MV-4-11 (cell line): ENCODE measurements at regions not wholly inside any gene's neighbourhood (a gene's known extent, or its start where the extent isn't known, plus 50 kb on each side); places are given as distances from the start of the nearest gene placed in this dataset.
"Not testable (repeated sequence)": the region's sequence is repeated elsewhere in the genome, so short reads cannot be mapped to it uniquely, and the experiment has no call there.

Experiments
- DNase-seq: peaks from one replicate; lab custom pipeline; 2025; lab: John Stamatoyannopoulos, UW

- no peak for DNase-seq
Observed at GRCh38 chr10:45118929-45119328, 118.2 kb downstream of the ZNF22 start.

GRCh38 chr10:45122180-45122860 is 121.6 kb downstream of the ZNF22 start:
- not testable (repeated sequence) for DNase-seq

- DNase-seq: no peak
Observed at GRCh38 chr10:45135443-45136198, 134.9 kb downstream of the ZNF22 start.

- no peak for DNase-seq
Observed at GRCh38 chr10:45136256-45136655, 135.5 kb downstream of the ZNF22 start.

- no peak for DNase-seq
Observed at GRCh38 chr10:45144326-45145070, 143.8 kb downstream of the ZNF22 start.

- not testable (repeated sequence) for DNase-seq
Observed at GRCh38 chr10:45145143-45145542, 144.4 kb downstream of the ZNF22 start.

GRCh38 chr10:45147000-45147399 is 146.3 kb downstream of the ZNF22 start:
- DNase-seq: no peak

GRCh38 chr10:45150997-45151396 is 150.3 kb downstream of the ZNF22 start:
- no peak for DNase-seq

GRCh38 chr10:45151467-45152214 is 150.9 kb downstream of the ZNF22 start:
- no peak for DNase-seq

GRCh38 chr10:45152726-45153125 is 152.0 kb downstream of the ZNF22 start:
- no peak for DNase-seq

GRCh38 chr10:45154502-45154901 is 153.8 kb downstream of the ZNF22 start:
- no peak for DNase-seq

- DNase-seq: no peak
Observed at GRCh38 chr10:45155784-45156183, 155.1 kb downstream of the ZNF22 start.

- DNase-seq: no peak
Observed at GRCh38 chr10:45160271-45160670, 155.1 kb downstream of the OR13A1 start.

- no peak for DNase-seq
Observed at GRCh38 chr10:45163315-45163975, 152.0 kb downstream of the OR13A1 start.

- not testable (repeated sequence) for DNase-seq
Observed at GRCh38 chr10:45175520-45176118, 139.8 kb downstream of the OR13A1 start.

GRCh38 chr10:45179691-45180090 is 135.7 kb downstream of the OR13A1 start:
- no peak for DNase-seq

- DNase-seq: no peak
Observed at GRCh38 chr10:45180507-45180906, 134.9 kb downstream of the OR13A1 start.

GRCh38 chr10:45180946-45181875 is 134.2 kb downstream of the OR13A1 start:
- no peak for DNase-seq

GRCh38 chr10:45183174-45183573 is 132.2 kb downstream of the OR13A1 start:
- DNase-seq: no peak
